SH-SY5Y (cell line): ENCODE measurements at regions not wholly inside any gene's neighbourhood (a gene's known extent, or its start where the extent isn't known, plus 50 kb on each side); places are given as distances from the start of the nearest gene placed in this dataset.

Source experiments
- GATA2 ChIP-seq: IDR thresholded peaks from 2 replicates; pipeline ENCODE4 v1.6.1; 2011; ENCODE audit warnings: mild to moderate bottlenecking, low read depth, low read length
- GATA3 ChIP-seq: IDR thresholded peaks from 2 replicates; pipeline ENCODE4 v1.6.1; 2011; ENCODE audit warnings: low read depth, mild to moderate bottlenecking, low read length, moderate library complexity

- TF ChIP-seq GATA3 (no peak), GATA2 (no peak)
These were observed 85.9 kb downstream of the TNFSF18 start for GRCh38 chr1:172964864-172965263.

GRCh38 chr1:172966844-172967540 is 83.7 kb downstream of the TNFSF18 start:
- no peak for TF ChIP-seq GATA2
- TF ChIP-seq GATA3, result no peak

- TF ChIP-seq GATA3 (no peak), GATA2 (no peak)
These were observed 82.8 kb downstream of the TNFSF18 start for GRCh38 chr1:172967936-172968335.

- TF ChIP-seq GATA3, result no peak
- TF ChIP-seq GATA2, result 0 out of 2 replicates have a peak, but pooled peaks have one; percentile 13
These were observed 81.1 kb downstream of the TNFSF18 start for GRCh38 chr1:172969611-172970010.

- TF ChIP-seq GATA3 (no peak), GATA2 (no peak)
These were observed 80.6 kb downstream of the TNFSF18 start for GRCh38 chr1:172970186-172970585.

GRCh38 chr1:172971241-172971640 is 79.5 kb downstream of the TNFSF18 start:
- TF ChIP-seq GATA3 (no peak), GATA2 (no peak)

- TF ChIP-seq GATA3, result no peak
- no peak for TF ChIP-seq GATA2
These were observed 78.5 kb downstream of the TNFSF18 start for GRCh38 chr1:172972258-172972657.

GRCh38 chr1:172973424-172973823 is 77.3 kb downstream of the TNFSF18 start:
- TF ChIP-seq GATA3 (no peak), GATA2 (no peak)

GRCh38 chr1:172976222-172977041 is 74.3 kb downstream of the TNFSF18 start:
- TF ChIP-seq GATA2, result no peak
- no peak for TF ChIP-seq GATA3

- TF ChIP-seq GATA2 (no peak), GATA3 (no peak)
These were observed 73.3 kb downstream of the TNFSF18 start for GRCh38 chr1:172977296-172978017.

GRCh38 chr1:172978595-172978994 is 72.1 kb downstream of the TNFSF18 start:
- TF ChIP-seq GATA3 (no peak), GATA2 (no peak)

- TF ChIP-seq GATA2, result no peak
- no peak for TF ChIP-seq GATA3
These were observed 70.9 kb downstream of the TNFSF18 start for GRCh38 chr1:172979828-172980227.

- TF ChIP-seq GATA3 (no peak), GATA2 (no peak)
These were observed 70.3 kb downstream of the TNFSF18 start for GRCh38 chr1:172980456-172980855.

GRCh38 chr1:172980971-172981370 is 69.8 kb downstream of the TNFSF18 start:
- TF ChIP-seq GATA2 (no peak), GATA3 (no peak)
